ENCODE measurements at regions not wholly inside any gene's neighbourhood (a gene's known extent, or its start where the extent isn't known, plus 50 kb on each side); places are given as distances from the start of the nearest gene placed in this dataset.

GRCh38 chr6:1118287-1118647 is 193.6 kb upstream of the FOXQ1 start:
- TF ChIP-seq CTCF (IDR thresholded peaks at IDR 0.05) = no peak
- no peak for TF ChIP-seq ZNF671 (CRISPR knock-in tag; IDR thresholded peaks at IDR 0.05)
- no peak for TF ChIP-seq SP1 (CRISPR knock-in tag; conservative IDR thresholded peaks at IDR 0.05)
- TF ChIP-seq ZNF512 (CRISPR knock-in tag; IDR thresholded peaks at IDR 0.05; ENCODE audit: borderline replicate concordance) = no peak
- no peak for TF ChIP-seq NR3C1 (CRISPR knock-in tag; conservative IDR thresholded peaks at IDR 0.05; ENCODE audit: low read depth)
- no peak for TF ChIP-seq NR1H2 (CRISPR knock-in tag; IDR thresholded peaks at IDR 0.05)
- TF ChIP-seq HMGA2 (CRISPR knock-in tag; IDR thresholded peaks at IDR 0.05) = no peak
- no peak for TF ChIP-seq IRF2 (CRISPR knock-in tag; IDR thresholded peaks at IDR 0.05; ENCODE audit: borderline replicate concordance, low read depth)
- no peak for TF ChIP-seq ZNF232 (CRISPR knock-in tag; IDR thresholded peaks at IDR 0.05)
- no peak for TF ChIP-seq FOXK1 (CRISPR knock-in tag; IDR thresholded peaks at IDR 0.05)
- TF ChIP-seq USF2 (CRISPR knock-in tag; IDR thresholded peaks at IDR 0.05) = no peak
- TF ChIP-seq ZNF121 (CRISPR knock-in tag; IDR thresholded peaks at IDR 0.05) = no peak
- TF ChIP-seq HMGXB4 (CRISPR knock-in tag; IDR thresholded peaks at IDR 0.05) = no peak
